HAP-1 (cell line): ENCODE measurements at regions not wholly inside any gene's neighbourhood (a gene's known extent, or its start where the extent isn't known, plus 50 kb on each side); places are given as distances from the start of the nearest gene placed in this dataset.
"Not testable (repeated sequence)": the region's sequence is repeated elsewhere in the genome, so short reads cannot be mapped to it uniquely, and the experiment has no call there.

Experiments used
- DNase-seq, 2 experiments: peaks; one replicate each; pipeline ENCODE4 v3.0.0-alpha.2; 2016 to 2020; ENCODE audit warnings: low spot score in 2 of 2
- H3K27me3 ChIP-seq: fragments of 250-450 bp; sonication (Bioruptor Pico); 2 replicates; pipeline ENCODE4 v1.5.1; 2020; ENCODE audit warnings: low read depth, mild to moderate bottlenecking, moderate library complexity
- H3K36me3 ChIP-seq: fragments of 250-450 bp; sonication (Bioruptor Pico); replicated peaks from 2 replicates; pipeline ENCODE4 v1.5.1; 2020; ENCODE audit warnings: mild to moderate bottlenecking
- H3K4me1 ChIP-seq: fragments of 250-450 bp; sonication (Bioruptor Pico); 2 replicates; pipeline ENCODE4 v1.5.1; 2020; ENCODE audit warnings: mild to moderate bottlenecking
- H3K4me3 ChIP-seq: fragments of 250-450 bp; sonication (Bioruptor Pico); 2 replicates; pipeline ENCODE4 v1.5.1; 2020; ENCODE audit warnings: mild to moderate bottlenecking, moderate library complexity
- H3K9me3 ChIP-seq: fragments of 250-450 bp; sonication (Bioruptor Pico); 2 replicates; pipeline ENCODE4 v1.5.1; 2020; ENCODE audit warnings: mild to moderate bottlenecking, moderate library complexity
- in situ Hi-C: fragments of 300-500 bp; cut with MboI; formaldehyde crosslinking; loops from 3 replicates; pipeline ENCODE4 v1.14.3; 2020; ENCODE audit warnings: low sequenced_read_pairs, inconsistent platforms, mixed read lengths

GRCh38 chr2:105525201-105525600 is 126.3 kb upstream of the FHL2 start:
- Histone ChIP-seq H3K36me3 (no peaks in the 10 kb centered on the region), H3K4me3 (no peak overlapping the region), H3K27me3 (no peaks in the 10 kb centered on the region; the same call in 1 of the 2 replicates), H3K4me1 (no peaks in the 10 kb centered on the region), H3K9me3 (no peaks in the 10 kb centered on the region)
- in situ Hi-C loops, result loop anchor here (25.0 kb wide), 1 partner anchor 413 kb away; no protein-coding TSS in a partner anchor
- no peak for DNase-seq

- H3K4me3 ChIP-seq, result no peak overlapping the region
- no peaks in the 10 kb centered on the region for H3K36me3 ChIP-seq
- in situ Hi-C loops, result no loop called here
- H3K27me3 ChIP-seq, result no peaks in the 10 kb centered on the region
- H3K9me3 ChIP-seq, result no peaks in the 10 kb centered on the region
- no peaks in the 10 kb centered on the region for H3K4me1 ChIP-seq
- no peak for DNase-seq
These were observed 123.8 kb upstream of the FHL2 start for GRCh38 chr2:105522645-105523044.

DNA sequence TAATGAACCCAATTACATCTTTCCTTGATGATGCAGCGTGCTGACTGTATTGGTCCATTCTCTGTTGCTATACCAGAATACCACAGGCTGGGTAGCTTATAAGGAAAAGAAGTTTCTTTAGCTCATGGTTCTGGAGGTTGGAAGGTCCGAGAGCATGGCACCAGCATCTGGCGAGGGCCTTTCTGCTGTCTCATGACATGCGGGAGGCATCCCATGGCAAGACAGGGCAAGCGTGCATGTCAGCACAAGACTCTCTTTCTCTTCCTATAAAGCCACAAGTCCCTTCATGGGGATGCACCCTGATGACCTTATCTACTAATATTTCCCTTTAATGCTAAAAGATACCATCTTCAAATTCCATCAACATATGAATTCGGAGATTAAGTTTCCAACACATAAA is 122.8 kb upstream of the FHL2 start:
- H3K4me1 ChIP-seq, result no peaks in the 10 kb centered on the region
- H3K9me3 ChIP-seq, result no peaks in the 10 kb centered on the region
- no peak overlapping the region for H3K4me3 ChIP-seq
- H3K36me3 ChIP-seq, result no peaks in the 10 kb centered on the region
- DNase-seq, result no peak
- in situ Hi-C loops, result no loop called here
- H3K27me3 ChIP-seq, result no peaks in the 10 kb centered on the region

- Histone ChIP-seq H3K4me1 (no peaks in the 10 kb centered on the region), H3K9me3 (no peaks in the 10 kb centered on the region), H3K36me3 (no peaks in the 10 kb centered on the region), H3K27me3 (no peaks in the 10 kb centered on the region), H3K4me3 (no peak overlapping the region)
- no peak for DNase-seq
- in situ Hi-C loops, result no loop called here
These were observed 122.3 kb upstream of the FHL2 start for GRCh38 chr2:105521176-105521575.

DNA sequence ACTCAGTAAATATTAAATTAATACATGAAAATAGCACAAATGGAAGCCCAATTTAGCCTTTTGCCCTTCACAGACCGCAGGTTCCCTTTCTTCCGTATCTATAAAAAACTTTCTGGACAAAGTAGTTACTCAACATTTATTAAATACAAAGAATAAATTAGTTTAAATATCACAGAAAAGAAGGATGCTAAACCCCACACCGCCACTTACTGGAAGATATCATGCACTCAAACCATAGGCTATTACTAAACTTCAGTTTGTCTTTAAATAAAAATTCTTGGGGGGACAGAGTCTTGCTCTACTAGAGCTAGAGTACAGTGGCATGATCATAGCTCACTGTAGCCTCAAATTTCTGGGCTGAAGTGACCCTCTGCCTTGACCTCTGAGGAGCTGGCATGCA is 120.7 kb upstream of the FHL2 start:
- no peaks in the 10 kb centered on the region; the same call in 1 of the 2 replicates for H3K27me3 ChIP-seq
- DNase-seq, result no peak
- H3K36me3 ChIP-seq, result no peaks in the 10 kb centered on the region
- H3K9me3 ChIP-seq, result no peaks in the 10 kb centered on the region
- in situ Hi-C loops, result loop anchor here (5.0 kb wide), 1 partner anchor 152 kb away; no protein-coding TSS in a partner anchor
- H3K4me1 ChIP-seq, result no peaks in the 10 kb centered on the region
- H3K4me3 ChIP-seq, result no peak overlapping the region

- Histone ChIP-seq H3K4me3 (no peak overlapping the region), H3K4me1 (no peaks in the 10 kb centered on the region), H3K27me3 (peaks cover 3% of the 10 kb centered on the region; the same call in 1 of the 2 replicates), H3K36me3 (no peaks in the 10 kb centered on the region), H3K9me3 (no peaks in the 10 kb centered on the region)
- in situ Hi-C loops, result loop anchor here (5.0 kb wide), 1 partner anchor 152 kb away; no protein-coding TSS in a partner anchor
- DNase-seq, result no peak
These were observed 120.0 kb upstream of the FHL2 start for GRCh38 chr2:105518897-105519296.

DNA sequence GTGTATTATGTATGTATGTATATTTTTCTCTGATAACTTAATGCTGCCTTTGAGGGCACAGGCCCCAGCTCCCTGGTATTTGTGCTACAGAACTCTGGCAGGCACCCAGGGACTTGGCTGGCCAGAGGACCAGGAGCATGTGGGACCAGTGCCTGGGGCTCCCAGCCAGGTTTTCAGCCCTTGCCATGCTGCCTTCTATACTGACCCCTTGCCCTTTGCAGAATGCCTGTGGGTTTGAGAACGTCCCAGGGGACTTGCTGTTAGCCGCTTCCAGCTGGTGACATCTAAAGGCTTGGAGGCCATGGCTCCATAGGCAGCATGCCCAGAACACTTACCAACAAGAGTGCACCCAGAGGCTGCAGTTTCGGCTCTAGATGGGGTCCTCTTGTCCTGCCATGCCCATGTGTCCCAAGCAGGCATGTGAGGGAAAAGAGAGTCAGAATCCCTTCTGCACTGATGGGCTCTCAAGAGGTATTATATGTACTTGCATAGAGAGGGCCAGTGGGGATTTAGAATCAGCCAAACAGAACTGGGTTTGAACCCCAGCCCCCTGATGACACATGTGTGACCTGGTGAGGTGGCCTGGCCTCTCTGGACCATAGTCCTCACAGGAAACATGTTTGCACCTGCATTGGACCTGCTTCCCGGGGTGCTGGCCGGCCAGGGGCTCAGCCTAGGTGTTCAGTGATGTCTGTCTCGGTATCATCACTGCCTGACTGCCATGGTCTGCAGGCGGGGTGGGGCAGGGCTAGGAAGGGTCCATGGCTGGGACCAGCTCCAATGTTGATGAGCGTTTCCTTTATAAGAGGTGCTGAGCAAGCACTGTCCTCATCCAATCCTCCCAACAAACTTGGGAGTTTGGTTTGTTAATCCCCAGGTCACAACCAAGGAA is 119.2 kb upstream of the FHL2 start:
- H3K27me3 ChIP-seq, result peaks cover 6% of the 10 kb centered on the region; the same call in 1 of the 2 replicates
- in situ Hi-C loops, result loop anchor here (5.0 kb wide), 1 partner anchor 151 kb away; no protein-coding TSS in a partner anchor
- H3K36me3 ChIP-seq, result no peaks in the 10 kb centered on the region
- H3K4me1 ChIP-seq, result no peaks in the 10 kb centered on the region
- no peaks in the 10 kb centered on the region for H3K9me3 ChIP-seq
- no peak overlapping the region for H3K4me3 ChIP-seq
- no peak for DNase-seq

DNA sequence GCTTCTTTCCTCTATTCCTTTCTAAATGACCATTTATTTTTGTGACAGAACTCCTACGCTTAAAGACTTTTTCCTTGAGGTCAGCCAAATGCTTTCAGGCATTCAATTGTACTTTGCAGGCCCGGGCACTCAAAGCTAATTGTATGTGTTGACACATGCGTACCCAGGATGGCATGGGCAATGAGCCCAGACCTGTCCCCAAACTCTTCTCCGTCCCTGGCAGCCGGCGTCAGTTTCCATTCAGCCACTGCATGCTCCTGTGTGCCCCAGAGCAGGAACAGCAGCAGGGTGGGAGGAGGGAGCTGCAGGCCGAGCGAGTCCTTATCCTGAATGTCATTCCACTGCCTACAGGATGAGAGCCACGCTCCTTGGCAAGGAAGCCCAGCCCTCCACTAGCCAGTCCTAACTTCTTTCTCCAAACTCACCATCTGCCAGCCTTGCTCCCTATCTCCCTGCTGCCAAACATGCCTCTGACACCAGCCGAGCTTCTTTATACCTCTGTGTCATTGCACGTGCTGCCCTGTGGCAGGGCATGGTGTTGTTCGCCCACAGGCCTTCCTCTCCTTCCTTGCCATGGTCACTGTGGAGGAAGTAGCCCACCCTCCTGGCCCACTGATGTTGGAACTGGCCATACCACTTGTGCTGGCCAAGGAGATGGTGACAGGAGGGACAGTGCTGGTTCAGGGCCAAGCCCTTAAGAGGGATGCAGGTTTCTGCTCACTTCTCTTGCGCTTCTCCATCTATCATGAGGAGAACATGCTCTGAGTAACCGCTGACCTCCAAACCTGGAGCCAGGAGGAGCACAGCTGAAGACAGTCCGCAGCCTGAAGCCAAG is 116.9 kb upstream of the FHL2 start:
- Histone ChIP-seq H3K4me3 (no peak overlapping the region), H3K27me3 (peaks cover 13% of the 10 kb centered on the region; the same call in 1 of the 2 replicates), H3K36me3 (no peaks in the 10 kb centered on the region), H3K9me3 (no peaks in the 10 kb centered on the region), H3K4me1 (no peaks in the 10 kb centered on the region)
- DNase-seq, result no peak
- in situ Hi-C loops, result loop anchor here (5.0 kb wide), 1 partner anchor 148 kb away; no protein-coding TSS in a partner anchor

GRCh38 chr2:105514576-105514975 is 115.7 kb upstream of the FHL2 start:
- H3K27me3 ChIP-seq, result peaks cover 13% of the 10 kb centered on the region; the same call in 1 of the 2 replicates
- no peak overlapping the region for H3K4me3 ChIP-seq
- H3K36me3 ChIP-seq, result no peaks in the 10 kb centered on the region
- H3K4me1 ChIP-seq, result no peaks in the 10 kb centered on the region
- no peaks in the 10 kb centered on the region for H3K9me3 ChIP-seq
- DNase-seq, result no peak
- in situ Hi-C loops, result no loop called here

- Histone ChIP-seq H3K4me3 (no peak overlapping the region), H3K4me1 (no peaks in the 10 kb centered on the region), H3K36me3 (no peaks in the 10 kb centered on the region), H3K9me3 (no peaks in the 10 kb centered on the region), H3K27me3 (peaks cover 13% of the 10 kb centered on the region; the same call in 1 of the 2 replicates)
- in situ Hi-C loops, result no loop called here
- DNase-seq, result no peak
These were observed 112.1 kb upstream of the FHL2 start for GRCh38 chr2:105510761-105511528.

DNA sequence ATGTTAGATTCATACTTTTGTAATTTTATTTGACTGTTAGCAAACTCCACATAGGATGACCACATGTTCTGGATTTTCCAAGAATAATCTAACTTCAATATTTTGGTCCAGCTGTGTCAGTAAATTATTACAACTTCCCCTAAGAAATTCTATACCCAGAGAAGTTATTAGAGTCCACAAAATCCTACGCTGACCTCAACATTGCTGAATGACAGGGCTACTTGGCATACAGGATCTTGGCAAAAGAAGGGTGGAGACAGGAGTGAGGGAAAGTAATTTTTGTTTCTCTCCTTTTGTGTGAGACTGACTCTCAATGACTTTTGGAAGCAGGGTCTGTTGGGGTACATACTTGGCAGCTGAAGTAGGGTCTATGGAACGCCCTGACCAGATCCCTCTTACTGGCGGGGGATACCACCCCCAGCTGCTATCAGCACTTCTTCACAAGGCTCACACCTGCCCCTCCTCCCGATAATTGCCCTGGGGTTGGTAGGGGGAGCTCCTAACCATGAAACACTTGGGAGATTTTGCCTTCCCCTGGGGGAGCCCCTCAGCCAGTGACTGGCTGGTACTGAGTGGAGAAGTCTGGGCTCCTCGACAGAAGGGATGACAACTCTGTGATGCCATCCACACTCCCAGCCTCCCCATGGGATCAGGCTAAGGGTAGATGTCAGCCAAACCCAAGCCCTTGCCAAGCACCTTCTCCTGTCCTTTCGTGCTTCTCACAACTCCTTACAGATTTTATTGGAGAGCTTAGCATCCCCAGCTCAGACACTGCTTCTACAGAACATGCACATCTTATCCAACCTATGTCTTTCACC is 110.6 kb upstream of the FHL2 start:
- Histone ChIP-seq H3K9me3 (no peaks in the 10 kb centered on the region), H3K4me1 (no peaks in the 10 kb centered on the region), H3K36me3 (no peaks in the 10 kb centered on the region), H3K4me3 (no peak overlapping the region), H3K27me3 (peaks cover 12% of the 10 kb centered on the region; the same call in 1 of the 2 replicates)
- in situ Hi-C loops, result no loop called here
- DNase-seq, result no peak

DNA sequence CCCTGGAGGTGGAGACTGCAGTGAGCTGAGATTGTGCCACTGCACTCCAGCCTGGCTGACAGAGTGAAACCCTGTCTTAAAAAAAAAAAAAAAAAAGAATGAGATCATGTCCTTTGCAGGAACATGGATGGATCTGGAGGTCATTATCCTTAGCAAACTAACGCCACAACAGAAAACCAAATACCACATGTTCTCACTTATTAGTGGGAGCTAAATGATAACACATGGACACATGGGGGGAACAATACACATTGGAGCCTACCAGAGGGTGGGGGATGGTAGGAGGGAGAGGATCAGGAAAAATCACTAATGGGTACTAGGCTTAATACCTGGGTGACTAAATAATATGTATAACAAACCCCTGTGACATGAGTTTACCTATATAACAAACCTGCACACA is 108.0 kb upstream of the FHL2 start:
- H3K9me3 ChIP-seq, H3K4me3 ChIP-seq, DNase-seq, in situ Hi-C loops, H3K4me1 ChIP-seq, H3K36me3 ChIP-seq, H3K27me3 ChIP-seq: not testable (repeated sequence)
